Prostate gland (tissue), 2 donors: ENCODE measurements at regions not wholly inside any gene's neighbourhood (a gene's known extent, or its start where the extent isn't known, plus 50 kb on each side); places are given as distances from the start of the nearest gene placed in this dataset.

Experiments used
- DNase-seq: peaks from one replicate; pipeline ENCODE4 v3.0.0-alpha.2; 2019; ENCODE audit warnings: low spot score
- H3K27ac ChIP-seq, 2 donors: fragments of 200-600 bp; sonication (generic); 2 replicates each; pipeline ENCODE4 v1.5.1; 2017 to 2019
- H3K27me3 ChIP-seq: fragments of 200-600 bp; sonication (generic); replicated peaks from 2 replicates; pipeline ENCODE4 v1.5.1; 2019; ENCODE audit not compliant: insufficient read depth
- H3K36me3 ChIP-seq, 2 donors: fragments of 200-600 bp; sonication (generic); 1 replicate in 1 of 2; 2 replicates in 1 of 2; pipeline versions ENCODE4 v1.5.1 to v1.8.1; 2017 to 2019
- H3K4me1 ChIP-seq: fragments of 200-600 bp; sonication (generic); replicated peaks from 2 replicates; pipeline ENCODE4 v1.5.1; 2019
- H3K4me3 ChIP-seq, 2 donors: fragments of 200-600 bp; sonication (generic); 2 replicates each; pipeline ENCODE4 v1.5.1; 2017 to 2019
- H3K9me3 ChIP-seq: fragments of 200-600 bp; sonication (generic); 2 replicates; pipeline ENCODE4 v1.5.1; 2017
- POLR2A ChIP-seq: fragments of 450-650 bp; IDR thresholded peaks from one replicate; pipeline ENCODE4 v1.6.1; 2016; ENCODE audit warnings: antibody characterized with exemption, mild to moderate bottlenecking
- POLR2AphosphoS5 ChIP-seq: sonication (generic); formaldehyde crosslinking; IDR thresholded peaks from one replicate; pipeline ENCODE4 v1.6.1; 2017; ENCODE audit warnings: antibody characterized with exemption
- WGBS: methylation state at CpG from one replicate; pipeline ENCODE4 v1.1.5; 2018; 5-methylcytosine and 5-hydroxymethylcytosine counted together
- intact Hi-C: fragments of 100-400 bp; cut with DNase I; formaldehyde crosslinking; loops from one replicate; pipeline ENCODE4 v1.14.2; 2022
- TF ChIP-seq, protein P1 (sequence below), 4 experiments: fragments of 200-600 bp in 2 of 4; fragments of 450-650 bp in 2 of 4; sonication (generic) in 2 of 4; IDR thresholded peaks; 1 replicate in 3 of 4; 2 replicates in 1 of 4; pipeline ENCODE4 v1.5.1; 2016 to 2019; ENCODE audit warnings: antibody characterized with exemption in 4 of 4, mild to moderate bottlenecking in 2 of 4, moderate library complexity in 2 of 4

DNA sequence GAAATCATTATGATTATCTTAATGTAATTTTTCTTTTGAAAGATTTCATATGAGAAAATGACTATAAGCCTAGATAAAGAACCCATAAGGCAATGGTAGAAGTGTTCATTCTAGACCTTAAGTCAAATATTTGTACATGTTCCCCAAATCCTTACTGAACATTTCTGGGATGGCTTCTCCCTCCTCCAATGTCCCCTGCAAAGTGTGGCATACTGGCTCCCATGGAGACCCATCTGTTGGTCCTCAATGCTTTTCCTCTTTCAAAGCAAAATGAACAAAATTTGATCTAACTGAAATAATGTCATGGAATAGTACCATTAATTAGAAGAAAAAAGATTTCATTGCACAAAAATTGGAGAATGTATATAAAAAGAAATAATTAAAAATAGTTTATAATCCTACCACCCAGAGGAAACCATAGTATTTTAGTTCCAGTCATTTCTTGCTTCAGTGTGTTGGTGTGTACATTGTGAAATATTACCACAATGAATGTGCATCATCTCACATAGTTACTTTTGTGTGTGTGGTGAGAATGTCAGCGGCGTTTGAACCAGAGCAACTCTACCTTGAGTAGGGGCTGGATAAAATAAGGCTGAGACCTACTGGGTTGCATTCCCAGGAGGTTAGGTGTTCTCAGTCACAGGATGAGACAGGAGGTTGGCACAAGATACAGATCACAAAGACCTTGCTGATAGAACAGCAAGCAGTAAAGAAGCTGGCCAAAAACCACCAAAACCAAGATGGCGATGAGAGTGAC, 181.3 kb downstream of the UXS1 start:
- H3K27me3 ChIP-seq: no peaks in the 10 kb centered on the region
- intact Hi-C loops: no loop called here
- no peak overlapping the region for H3K4me3 ChIP-seq
- no peaks in the 10 kb centered on the region for H3K9me3 ChIP-seq
- H3K27ac ChIP-seq: no peak overlapping the region
- DNase-seq: no peak
- no peaks in the 10 kb centered on the region for H3K4me1 ChIP-seq
- H3K36me3 ChIP-seq: no peaks in the 10 kb centered on the region
- WGBS: 75% methylated on average over 3 of the region's 3 CpGs
- TF ChIP-seq POLR2AphosphoS5 (no peak), POLR2A (no peak)
- TF ChIP-seq, protein P1, sequence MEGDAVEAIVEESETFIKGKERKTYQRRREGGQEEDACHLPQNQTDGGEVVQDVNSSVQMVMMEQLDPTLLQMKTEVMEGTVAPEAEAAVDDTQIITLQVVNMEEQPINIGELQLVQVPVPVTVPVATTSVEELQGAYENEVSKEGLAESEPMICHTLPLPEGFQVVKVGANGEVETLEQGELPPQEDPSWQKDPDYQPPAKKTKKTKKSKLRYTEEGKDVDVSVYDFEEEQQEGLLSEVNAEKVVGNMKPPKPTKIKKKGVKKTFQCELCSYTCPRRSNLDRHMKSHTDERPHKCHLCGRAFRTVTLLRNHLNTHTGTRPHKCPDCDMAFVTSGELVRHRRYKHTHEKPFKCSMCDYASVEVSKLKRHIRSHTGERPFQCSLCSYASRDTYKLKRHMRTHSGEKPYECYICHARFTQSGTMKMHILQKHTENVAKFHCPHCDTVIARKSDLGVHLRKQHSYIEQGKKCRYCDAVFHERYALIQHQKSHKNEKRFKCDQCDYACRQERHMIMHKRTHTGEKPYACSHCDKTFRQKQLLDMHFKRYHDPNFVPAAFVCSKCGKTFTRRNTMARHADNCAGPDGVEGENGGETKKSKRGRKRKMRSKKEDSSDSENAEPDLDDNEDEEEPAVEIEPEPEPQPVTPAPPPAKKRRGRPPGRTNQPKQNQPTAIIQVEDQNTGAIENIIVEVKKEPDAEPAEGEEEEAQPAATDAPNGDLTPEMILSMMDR (IDR thresholded peaks at IDR 0.05): no peak

DNA sequence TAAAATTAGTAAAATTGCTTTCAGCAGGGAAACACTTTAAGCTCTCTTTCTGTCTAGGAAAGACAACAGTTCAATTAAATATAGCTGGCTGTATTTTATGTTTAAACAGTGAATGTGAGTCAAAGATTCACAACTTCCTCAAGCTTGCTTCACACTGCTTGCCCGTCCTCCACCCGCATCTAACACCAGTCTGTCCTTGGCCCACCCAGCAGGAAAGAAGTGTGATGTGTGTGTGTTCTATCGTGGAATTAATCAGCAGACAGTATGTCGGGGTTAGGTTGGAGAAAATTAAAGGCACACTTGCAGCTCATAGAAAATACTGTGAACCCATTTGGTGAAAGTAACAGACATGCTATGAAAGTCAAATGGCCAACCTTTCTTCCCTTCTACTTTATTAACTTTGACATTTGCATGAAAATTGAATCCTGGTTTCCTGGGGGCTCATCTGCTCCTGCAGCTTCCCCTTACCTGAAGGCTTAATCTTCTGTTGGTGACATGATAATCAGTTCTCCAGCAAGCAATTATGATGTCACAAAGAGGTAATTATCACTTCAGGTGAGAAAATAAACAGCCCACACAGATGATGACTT, 182.0 kb downstream of the UXS1 start:
- Histone ChIP-seq H3K9me3 (no peaks in the 10 kb centered on the region), H3K27me3 (no peaks in the 10 kb centered on the region), H3K4me3 (no peak overlapping the region), H3K4me1 (no peaks in the 10 kb centered on the region), H3K27ac (no peak overlapping the region), H3K36me3 (no peaks in the 10 kb centered on the region)
- WGBS: 72% methylated on average over 4 of the region's 4 CpGs
- DNase-seq: no peak
- TF ChIP-seq POLR2AphosphoS5 (no peak), POLR2A (no peak)
- TF ChIP-seq, protein P1 (IDR thresholded peaks at IDR 0.05): no peak
- intact Hi-C loops: no loop called here

DNA sequence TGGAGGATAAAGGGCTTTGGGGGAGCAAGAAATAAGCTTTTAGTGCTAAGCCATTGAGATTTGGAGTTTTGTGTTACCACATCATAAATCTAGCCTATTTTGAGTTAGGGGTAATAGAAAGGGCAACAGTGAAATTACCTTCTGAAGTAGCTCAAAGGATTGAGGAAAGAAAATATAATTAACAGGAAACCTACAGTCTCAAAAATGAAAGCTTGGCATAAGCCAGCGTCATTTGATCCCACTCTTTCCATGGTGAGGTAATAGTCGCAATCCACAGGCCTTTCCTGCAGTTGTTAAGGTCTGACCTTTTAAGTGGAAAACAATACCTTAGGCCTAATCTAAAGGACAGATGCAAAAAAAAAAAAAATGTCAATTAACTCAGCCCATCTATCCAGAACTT, 182.7 kb downstream of the UXS1 start:
- Histone ChIP-seq H3K36me3 (no peaks in the 10 kb centered on the region), H3K4me1 (no peaks in the 10 kb centered on the region), H3K27me3 (no peaks in the 10 kb centered on the region), H3K4me3 (no peak overlapping the region), H3K9me3 (no peaks in the 10 kb centered on the region), H3K27ac (no peak overlapping the region)
- no peak for DNase-seq
- 79% methylated on average over 2 of the region's 2 CpGs for WGBS
- no peak for TF ChIP-seq POLR2A
- no peak for TF ChIP-seq POLR2AphosphoS5
- TF ChIP-seq, protein P1 (IDR thresholded peaks at IDR 0.05): no peak
- intact Hi-C loops: no loop called here

DNA sequence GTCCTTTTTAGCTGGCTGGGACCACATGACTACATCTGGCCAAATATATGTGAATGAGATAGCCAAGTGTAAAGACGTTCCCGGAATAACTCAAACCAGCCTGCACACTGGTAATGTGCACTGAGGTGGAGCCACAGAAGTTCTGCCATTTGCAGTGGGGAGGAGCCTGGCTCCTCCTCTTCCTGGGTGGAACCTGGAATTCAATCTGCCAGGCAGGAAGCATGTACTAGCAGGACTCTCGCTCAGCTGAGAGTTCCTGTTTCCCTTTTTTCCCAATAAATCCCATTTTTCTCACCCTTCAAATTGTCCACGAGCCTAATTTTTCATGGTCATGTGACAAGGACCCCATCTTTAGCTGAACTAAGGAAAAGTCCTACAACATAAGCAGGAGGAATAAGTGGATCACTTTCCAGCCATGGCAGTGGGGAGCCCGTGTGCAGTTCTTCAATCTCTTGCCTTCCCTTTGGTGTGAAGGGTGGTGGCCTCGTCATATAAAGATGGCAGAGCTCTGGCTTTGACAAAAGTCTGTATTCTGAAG, 183.2 kb downstream of the UXS1 start:
- intact Hi-C loops: no loop called here
- no peak overlapping the region for H3K27ac ChIP-seq
- H3K27me3 ChIP-seq: no peaks in the 10 kb centered on the region
- no peaks in the 10 kb centered on the region for H3K4me1 ChIP-seq
- DNase-seq: no peak
- WGBS: 81% methylated on average over 6 of the region's 6 CpGs
- TF ChIP-seq POLR2AphosphoS5 (no peak), POLR2A (no peak)
- TF ChIP-seq, protein P1 (IDR thresholded peaks at IDR 0.05): no peak
- H3K9me3 ChIP-seq: no peaks in the 10 kb centered on the region
- no peak overlapping the region for H3K4me3 ChIP-seq
- no peaks in the 10 kb centered on the region for H3K36me3 ChIP-seq

DNA sequence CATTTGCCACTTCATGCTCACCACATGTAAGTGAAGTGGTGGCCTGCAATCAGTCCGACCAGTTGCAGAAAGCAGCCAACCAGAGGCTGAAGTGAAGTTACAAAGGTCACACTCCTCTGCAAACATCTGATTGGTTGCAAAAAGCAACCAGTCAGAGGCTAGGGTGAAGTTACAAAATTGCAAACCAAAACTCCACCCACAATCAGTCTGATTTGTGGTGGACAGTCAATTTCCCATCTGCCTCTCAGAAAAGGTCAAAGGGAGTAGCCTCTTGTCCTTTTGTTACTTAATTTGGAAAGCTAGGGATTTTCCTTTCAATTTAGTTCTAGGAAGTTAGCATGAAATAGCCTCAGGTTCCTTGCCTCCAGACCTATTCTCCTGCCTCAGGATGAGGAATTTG, 185.0 kb downstream of the UXS1 start:
- no peaks in the 10 kb centered on the region for H3K36me3 ChIP-seq
- no peaks in the 10 kb centered on the region for H3K27me3 ChIP-seq
- no peak for DNase-seq
- TF ChIP-seq, protein P1 (IDR thresholded peaks at IDR 0.05): no peak
- TF ChIP-seq POLR2A (no peak), POLR2AphosphoS5 (no peak)
- H3K4me1 ChIP-seq: no peaks in the 10 kb centered on the region
- no peak overlapping the region for H3K4me3 ChIP-seq
- WGBS: 95% methylated on average over 1 of the region's 1 CpG
- intact Hi-C loops: no loop called here
- no peaks in the 10 kb centered on the region for H3K9me3 ChIP-seq
- no peak overlapping the region for H3K27ac ChIP-seq
